ENCODE measurements at regions not wholly inside any gene's neighbourhood (a gene's known extent, or its start where the extent isn't known, plus 50 kb on each side); places are given as distances from the start of the nearest gene placed in this dataset.
"Not testable (repeated sequence)": the region's sequence is repeated elsewhere in the genome, so short reads cannot be mapped to it uniquely, and the experiment has no call there.

DNA sequence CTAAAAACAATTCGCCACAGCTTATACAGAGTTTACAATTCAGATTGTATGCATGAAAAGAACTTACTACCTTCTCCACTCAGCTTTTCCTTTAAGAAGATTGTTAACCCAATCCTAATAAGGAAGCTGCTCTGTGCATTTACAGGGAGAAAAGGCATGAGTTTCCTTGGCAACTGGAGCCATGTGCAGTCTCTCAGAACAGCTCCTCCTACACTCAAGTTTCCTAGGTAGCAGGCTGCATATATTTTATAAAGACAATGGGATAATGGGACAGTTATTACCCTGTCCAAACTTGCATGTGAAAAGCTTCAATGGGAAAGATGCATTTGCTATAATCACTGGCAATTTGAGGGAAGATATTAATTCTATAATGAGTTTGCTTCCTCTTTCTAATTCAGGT lies 125.5 kb upstream of the TRPC4 start:
- H3K4me3 Mint-ChIP-seq = no peak overlapping the region
- ATAC-seq (no peak), DNase-seq (ENCODE audit: low spot score in 2 of 2) (no peak)
- no peak overlapping the region for H3K27ac Mint-ChIP-seq
- no peaks in the 10 kb centered on the region for H3K4me1 Mint-ChIP-seq
- H3K36me3 Mint-ChIP-seq = no peaks in the 10 kb centered on the region
- H3K9me3 Mint-ChIP-seq = peaks cover 6% of the 10 kb centered on the region

DNA sequence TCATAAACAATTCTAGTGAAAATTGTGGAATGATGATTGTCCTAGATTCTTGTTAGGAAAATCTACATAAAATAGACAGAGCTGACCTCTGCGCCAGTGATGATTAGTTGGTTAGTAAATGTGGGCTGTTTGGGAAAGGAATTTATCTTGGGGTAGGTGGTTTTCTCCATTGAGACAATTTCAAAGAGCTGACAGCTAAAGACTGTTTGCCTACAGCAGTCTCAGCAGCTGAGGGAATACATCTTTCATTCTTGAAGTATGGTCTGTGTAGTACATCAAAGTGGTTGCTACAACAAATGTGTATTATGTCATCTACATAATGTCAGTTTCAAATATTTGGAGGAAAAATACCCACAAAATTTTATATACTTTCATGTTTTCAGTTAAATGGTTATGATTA lies 117.2 kb upstream of the TRPC4 start:
- Mint-ChIP-seq H3K9me3 (peaks cover 12% of the 10 kb centered on the region), H3K4me1 (no peaks in the 10 kb centered on the region), H3K4me3 (no peak overlapping the region), H3K27ac (no peak overlapping the region), H3K36me3 (no peaks in the 10 kb centered on the region)
- DNase-seq (ENCODE audit: low spot score in 2 of 2) (no peak), ATAC-seq (no peak)

DNA sequence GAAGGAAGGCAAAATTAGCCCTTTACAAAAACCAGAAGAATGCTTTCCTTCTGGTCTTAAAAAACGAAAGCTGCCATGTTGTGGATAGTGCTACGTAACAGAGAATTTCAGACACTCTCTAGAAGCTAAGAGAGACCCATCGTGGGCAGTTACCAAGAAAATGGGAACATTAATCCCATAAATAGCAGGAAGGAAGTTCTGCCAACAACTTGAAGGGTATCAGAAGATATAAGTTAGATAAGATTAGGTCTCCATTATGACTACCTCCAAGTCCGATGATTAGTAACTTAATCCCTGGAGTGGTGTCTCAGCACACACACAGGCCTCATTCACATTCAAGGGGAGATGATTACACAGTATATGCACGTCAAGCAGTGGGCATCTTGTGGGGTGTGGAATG lies 115.7 kb upstream of the TRPC4 start:
- Mint-ChIP-seq H3K4me3 (no peak overlapping the region), H3K9me3 (peaks cover 10% of the 10 kb centered on the region), H3K36me3 (no peaks in the 10 kb centered on the region), H3K27ac (no peak overlapping the region), H3K4me1 (no peaks in the 10 kb centered on the region)
- no peak for DNase-seq (ENCODE audit: low spot score in 2 of 2)
- no peak for ATAC-seq

DNA sequence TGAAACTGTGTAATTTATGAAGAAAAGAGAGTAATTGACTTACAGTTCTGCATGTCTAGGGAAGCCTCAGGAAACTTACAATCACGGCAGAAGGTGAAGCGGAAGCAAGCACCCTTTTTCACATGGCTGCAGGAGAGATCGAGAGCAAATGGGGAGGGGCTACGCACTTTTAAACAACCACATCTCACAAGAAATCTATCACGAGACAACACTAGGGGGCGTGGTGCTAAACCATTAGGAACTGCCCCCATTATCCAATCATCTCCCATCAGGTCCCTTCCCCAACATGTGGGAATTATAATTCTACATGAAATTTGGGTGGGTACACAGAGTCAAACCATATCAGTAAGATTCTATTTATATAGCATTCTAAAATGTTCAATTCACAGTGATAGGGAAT lies 114.8 kb upstream of the TRPC4 start:
- ATAC-seq (no peak), DNase-seq (ENCODE audit: low spot score in 2 of 2) (no peak)
- no peak overlapping the region for H3K27ac Mint-ChIP-seq
- H3K36me3 Mint-ChIP-seq = no peaks in the 10 kb centered on the region
- H3K4me3 Mint-ChIP-seq = no peak overlapping the region
- H3K4me1 Mint-ChIP-seq = no peaks in the 10 kb centered on the region
- peaks cover 7% of the 10 kb centered on the region for H3K9me3 Mint-ChIP-seq

DNA sequence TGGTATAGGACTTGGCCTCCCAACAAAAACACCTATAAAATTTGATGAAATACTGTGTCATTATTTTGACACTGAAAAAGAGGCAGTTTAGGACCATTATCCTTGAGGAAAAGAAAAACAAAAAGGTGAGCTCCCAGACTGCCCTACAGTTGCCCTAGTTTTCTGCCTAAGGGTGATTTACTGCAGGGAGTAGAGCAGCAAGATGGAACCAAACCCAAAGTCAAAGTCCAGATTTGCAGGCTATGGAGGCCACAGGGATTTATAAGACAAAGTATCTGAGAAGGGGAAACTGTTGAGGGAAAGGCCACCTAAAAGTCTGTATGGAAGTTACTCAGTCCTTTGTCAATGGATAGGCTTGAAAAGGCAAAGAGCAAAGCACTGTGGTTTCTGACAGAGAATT lies 112.4 kb upstream of the TRPC4 start:
- no peaks in the 10 kb centered on the region for H3K4me1 Mint-ChIP-seq
- H3K36me3 Mint-ChIP-seq = no peaks in the 10 kb centered on the region
- ATAC-seq (no peak), DNase-seq (ENCODE audit: low spot score in 2 of 2) (no peak)
- H3K9me3 Mint-ChIP-seq = peaks cover 14% of the 10 kb centered on the region
- H3K27ac Mint-ChIP-seq = no peak overlapping the region
- no peak overlapping the region for H3K4me3 Mint-ChIP-seq

DNA sequence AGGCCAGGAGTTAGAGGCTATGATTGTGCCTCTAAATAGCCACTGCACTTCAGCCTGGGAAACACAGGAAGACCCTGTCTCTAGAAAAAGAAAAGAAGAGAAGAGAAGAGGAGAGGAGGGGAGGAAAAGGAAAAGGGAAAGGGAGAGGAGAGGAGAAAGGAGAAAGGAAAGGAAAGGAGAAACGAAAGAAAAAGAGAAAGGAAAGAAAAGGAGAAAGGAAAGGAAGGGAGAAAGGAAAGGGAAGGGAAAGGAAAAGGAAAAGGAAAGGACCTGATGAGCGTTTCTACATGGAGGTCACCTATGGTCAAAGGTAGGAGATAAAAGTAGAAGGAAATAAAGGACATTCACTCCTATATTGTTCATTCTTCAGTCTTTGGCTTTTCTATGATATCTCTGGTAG lies 109.1 kb upstream of the TRPC4 start:
- ATAC-seq (no peak), DNase-seq (ENCODE audit: low spot score in 2 of 2) (no peak)
- Mint-ChIP-seq H3K4me3 (no peak overlapping the region), H3K27ac (no peak overlapping the region), H3K9me3 (peaks cover 7% of the 10 kb centered on the region), H3K36me3 (no peaks in the 10 kb centered on the region), H3K4me1 (no peaks in the 10 kb centered on the region)

DNA sequence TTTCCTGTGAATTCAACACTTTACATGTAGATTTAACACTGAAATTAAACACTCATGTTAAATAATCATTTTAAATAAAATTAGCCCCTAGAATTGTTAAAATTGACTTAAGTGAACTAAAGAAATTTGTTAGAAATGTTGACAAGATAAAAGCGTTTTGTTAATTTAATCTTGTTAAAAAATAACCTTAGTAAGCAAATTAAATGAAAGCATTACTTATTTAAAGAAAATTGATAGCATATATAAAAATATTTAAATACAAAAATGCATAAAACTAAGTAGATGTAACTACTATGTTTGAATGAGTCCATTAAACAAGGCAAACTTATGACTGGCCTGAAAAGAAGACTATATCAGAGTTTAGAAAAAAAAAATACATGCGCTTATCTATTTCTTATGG lies 99.0 kb upstream of the TRPC4 start:
- Mint-ChIP-seq H3K27ac (no peak overlapping the region), H3K9me3 (peaks cover 23% of the 10 kb centered on the region), H3K4me3 (no peak overlapping the region), H3K4me1 (no peaks in the 10 kb centered on the region), H3K36me3 (no peaks in the 10 kb centered on the region)
- DNase-seq (ENCODE audit: low spot score in 2 of 2) = no peak
- ATAC-seq = no peak

DNA sequence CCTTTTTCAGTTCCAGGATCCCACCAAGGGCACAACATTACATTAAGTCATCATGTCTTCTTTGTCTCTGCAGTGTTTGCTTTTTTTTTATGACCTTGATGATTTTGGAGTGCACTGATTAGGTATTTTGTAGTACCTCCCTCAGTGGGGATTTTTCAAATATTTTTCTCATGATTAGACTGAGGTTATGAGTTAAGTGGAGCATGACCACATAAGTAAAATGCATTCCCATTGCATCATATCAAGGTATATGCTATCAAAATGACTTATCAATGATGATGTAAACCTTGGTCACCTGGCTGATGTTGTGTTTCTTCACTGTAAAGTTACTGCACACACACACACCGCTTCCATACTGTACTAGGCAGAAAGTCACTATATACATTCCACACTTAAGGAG lies 96.7 kb upstream of the TRPC4 start:
- ATAC-seq (no peak), DNase-seq (ENCODE audit: low spot score in 2 of 2) (no peak)
- H3K36me3 Mint-ChIP-seq = no peaks in the 10 kb centered on the region

DNA sequence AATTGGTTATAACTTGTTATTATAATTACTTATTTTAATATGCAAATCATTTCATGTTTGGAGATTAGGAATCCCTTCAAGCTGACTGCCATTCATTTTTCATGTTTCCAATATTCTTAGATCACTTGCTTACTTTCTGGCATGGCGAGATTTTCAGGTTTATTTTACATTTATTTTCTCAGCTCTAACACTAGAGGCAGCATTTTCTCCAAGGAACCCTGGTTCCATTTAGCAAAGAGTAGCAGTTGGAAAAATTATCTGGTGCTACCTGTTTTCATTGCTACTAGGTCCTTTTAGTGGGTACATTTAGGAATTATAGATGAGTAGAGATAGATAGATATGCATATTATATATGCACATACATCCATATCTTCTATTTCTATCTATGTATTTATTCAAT lies 90.9 kb upstream of the TRPC4 start:
- ATAC-seq (no peak), DNase-seq (ENCODE audit: low spot score in 2 of 2) (no peak)
- Mint-ChIP-seq H3K9me3 (peaks cover 8% of the 10 kb centered on the region), H3K36me3 (no peaks in the 10 kb centered on the region), H3K4me1 (no peaks in the 10 kb centered on the region), H3K4me3 (no peak overlapping the region), H3K27ac (no peak overlapping the region)

More for the DNA sequence above, 96.7 kb upstream of the TRPC4 start:
- no peaks in the 10 kb centered on the region for H3K4me1 Mint-ChIP-seq
- H3K4me3 Mint-ChIP-seq = no peak overlapping the region
- H3K9me3 Mint-ChIP-seq = peaks cover 14% of the 10 kb centered on the region
- H3K27ac Mint-ChIP-seq = no peak overlapping the region

DNA sequence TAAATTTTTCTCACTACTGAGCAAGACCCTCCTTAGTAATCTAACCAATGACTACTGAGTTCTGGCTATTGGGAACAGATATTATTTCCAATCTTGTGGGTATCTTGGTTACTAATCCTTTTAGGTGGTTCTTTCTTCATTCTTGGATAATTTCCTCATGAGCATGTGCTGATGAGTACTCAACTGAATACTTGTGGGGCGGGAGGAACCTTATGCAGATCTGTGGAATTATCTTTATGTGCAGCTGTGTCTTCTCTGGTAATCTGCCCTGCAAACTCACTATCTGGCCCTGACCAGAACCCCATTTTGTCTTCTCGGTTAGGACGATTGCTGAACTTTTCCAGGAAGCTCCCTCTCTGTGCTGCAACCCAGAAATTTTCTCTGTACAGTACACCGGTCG lies 89.7 kb upstream of the TRPC4 start:
- no peak for DNase-seq (ENCODE audit: low spot score in 2 of 2)
- Mint-ChIP-seq H3K4me3 (no peak overlapping the region), H3K9me3 (peaks cover 8% of the 10 kb centered on the region), H3K36me3 (no peaks in the 10 kb centered on the region), H3K4me1 (no peaks in the 10 kb centered on the region), H3K27ac (no peak overlapping the region)
- ATAC-seq = no peak

DNA sequence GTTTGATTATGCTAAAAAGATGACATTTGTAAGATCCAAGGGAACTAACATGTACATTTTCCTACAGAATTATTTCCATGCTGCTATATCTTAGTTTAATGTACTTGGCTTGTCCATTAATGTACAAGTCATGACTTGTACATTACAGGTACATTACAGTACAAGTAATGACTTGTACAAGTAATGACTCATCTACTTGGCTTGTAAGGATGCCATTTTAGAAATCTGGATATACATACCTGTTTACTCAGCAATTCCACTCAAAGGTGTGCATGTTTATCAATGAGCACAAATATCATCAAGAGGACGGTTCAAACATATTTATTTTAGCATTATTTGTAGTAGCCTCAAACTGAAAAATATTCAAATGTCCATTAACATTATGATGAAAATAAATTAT lies 87.0 kb upstream of the TRPC4 start:
- no peak overlapping the region for H3K27ac Mint-ChIP-seq
- peaks cover 4% of the 10 kb centered on the region for H3K9me3 Mint-ChIP-seq
- no peak overlapping the region for H3K4me3 Mint-ChIP-seq
- ATAC-seq = no peak
- H3K4me1 Mint-ChIP-seq = no peaks in the 10 kb centered on the region
- DNase-seq (ENCODE audit: low spot score in 2 of 2) = no peak
- H3K36me3 Mint-ChIP-seq = no peaks in the 10 kb centered on the region

DNA sequence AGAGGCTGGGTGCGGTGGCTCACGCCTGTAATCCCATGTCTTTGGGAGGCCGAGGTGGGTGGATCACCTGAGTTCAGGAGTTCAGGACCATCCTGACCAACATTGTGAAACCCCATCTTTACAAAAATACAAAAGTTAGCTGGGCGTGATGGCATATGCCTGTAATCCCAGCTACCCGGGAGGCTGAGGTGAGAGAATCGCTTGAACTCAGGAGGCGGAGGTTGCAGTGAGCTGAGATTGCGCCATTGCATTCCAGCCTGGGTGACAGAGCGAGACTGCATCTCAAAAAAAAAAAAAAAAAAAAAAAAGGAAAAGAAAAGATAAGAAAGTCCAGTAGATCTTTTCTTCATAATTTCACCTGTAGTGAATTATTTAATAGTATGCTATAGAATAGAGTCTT lies 85.0 kb upstream of the TRPC4 start:
- H3K27ac Mint-ChIP-seq; H3K4me1 Mint-ChIP-seq; H3K36me3 Mint-ChIP-seq; H3K4me3 Mint-ChIP-seq; H3K9me3 Mint-ChIP-seq; DNase-seq (ENCODE audit: low spot score in 2 of 2); ATAC-seq: not testable (repeated sequence)

DNA sequence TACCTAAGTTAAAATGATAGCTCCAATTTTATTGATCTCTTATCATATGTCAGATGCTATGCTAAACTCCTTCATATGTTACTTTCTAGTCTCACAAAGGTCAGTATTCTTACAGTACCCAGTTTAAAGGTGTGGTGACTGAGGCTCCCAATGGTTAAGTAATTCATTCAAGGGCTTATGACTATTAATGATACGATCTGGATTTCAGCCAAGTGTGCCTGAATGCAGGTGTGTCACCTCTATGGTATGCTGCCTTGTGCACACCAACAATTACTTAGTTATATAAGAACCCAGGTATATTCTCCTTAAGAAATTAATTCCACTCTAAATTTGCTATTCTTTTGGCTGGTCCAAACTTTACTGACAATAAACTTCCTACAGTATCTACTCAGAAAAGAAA lies 84.6 kb upstream of the TRPC4 start:
- ATAC-seq (no peak), DNase-seq (ENCODE audit: low spot score in 2 of 2) (no peak)
- Mint-ChIP-seq H3K36me3 (no peaks in the 10 kb centered on the region), H3K4me3 (no peak overlapping the region), H3K27ac (no peak overlapping the region), H3K4me1 (no peaks in the 10 kb centered on the region), H3K9me3 (peaks cover 2% of the 10 kb centered on the region)

DNA sequence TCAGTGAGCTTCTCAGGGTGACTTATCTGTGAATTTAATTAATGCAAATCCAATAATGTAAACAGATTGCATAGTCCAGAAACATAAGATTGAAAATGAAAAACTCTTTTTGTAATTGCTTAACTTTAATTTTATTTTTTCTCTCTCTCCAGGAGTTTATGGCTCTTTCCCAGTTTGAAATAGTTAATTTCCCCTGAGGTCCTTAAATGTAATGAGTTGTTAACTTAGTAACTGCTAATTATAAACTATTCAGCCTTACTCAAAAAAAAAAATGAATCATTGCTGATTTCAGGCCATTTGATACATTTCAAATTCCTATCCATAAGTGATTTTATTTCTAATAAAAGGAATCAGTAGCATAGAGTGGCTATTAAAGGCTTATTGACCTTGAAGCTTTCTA lies 84.1 kb upstream of the TRPC4 start:
- Mint-ChIP-seq H3K9me3 (peaks cover 4% of the 10 kb centered on the region), H3K27ac (no peak overlapping the region), H3K4me1 (no peaks in the 10 kb centered on the region), H3K36me3 (no peaks in the 10 kb centered on the region), H3K4me3 (no peak overlapping the region)
- DNase-seq (ENCODE audit: low spot score in 2 of 2) = no peak
- ATAC-seq = no peak

DNA sequence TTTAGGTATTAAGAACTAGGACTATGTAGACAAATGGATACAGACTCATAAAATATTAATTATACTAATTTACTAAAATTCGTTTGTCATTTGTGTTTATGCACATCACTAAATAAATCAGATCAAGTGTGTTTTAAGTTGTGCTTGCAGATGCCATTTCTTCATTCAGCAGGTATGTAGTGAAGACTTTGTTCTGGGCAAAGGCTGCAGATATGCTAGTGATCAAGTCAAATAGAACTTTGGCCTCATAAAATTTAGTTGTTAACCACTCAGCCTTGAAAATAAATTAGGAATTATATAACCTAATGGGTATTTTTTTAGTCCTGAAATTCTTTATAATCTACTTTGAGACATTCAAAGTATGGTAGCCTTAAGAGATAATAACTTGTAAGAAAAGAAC lies 80.4 kb upstream of the TRPC4 start:
- H3K9me3 Mint-ChIP-seq = peaks cover 13% of the 10 kb centered on the region
- DNase-seq (ENCODE audit: low spot score in 2 of 2) (no peak), ATAC-seq (no peak)
- no peaks in the 10 kb centered on the region for H3K36me3 Mint-ChIP-seq
- H3K27ac Mint-ChIP-seq = no peak overlapping the region
- no peaks in the 10 kb centered on the region for H3K4me1 Mint-ChIP-seq
- no peak overlapping the region for H3K4me3 Mint-ChIP-seq

DNA sequence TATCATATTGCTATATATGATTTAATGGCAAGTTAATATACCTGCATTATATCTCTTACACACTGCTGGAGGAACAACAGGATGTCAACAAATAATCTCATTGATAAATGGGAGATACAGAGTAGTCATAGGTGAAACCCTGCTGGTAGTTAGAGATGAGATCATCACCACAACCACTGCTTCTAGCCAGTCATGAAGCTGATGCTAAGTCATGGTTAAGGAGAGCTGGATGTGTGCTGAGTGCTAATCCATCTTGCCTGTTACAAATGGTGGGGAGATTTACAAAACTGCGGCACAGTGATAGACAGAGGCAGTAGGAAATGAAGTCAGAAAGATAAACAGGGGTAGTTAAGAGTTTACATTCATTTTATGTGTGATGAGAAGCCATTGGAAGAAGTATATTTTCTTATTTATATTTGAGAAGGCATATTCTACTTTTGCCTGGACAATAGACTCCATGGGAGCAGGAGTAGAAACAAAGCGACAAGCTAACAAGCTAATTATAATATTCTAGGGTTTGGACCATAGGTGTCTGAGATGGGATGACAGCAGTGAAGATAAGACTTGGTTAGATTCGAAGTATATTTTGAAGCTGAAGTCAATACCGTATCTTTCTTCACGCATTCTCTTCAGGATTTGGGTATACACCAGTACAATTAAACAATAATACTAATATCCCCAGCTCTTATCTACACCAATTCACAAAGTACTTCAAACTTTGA lies 78.0 kb upstream of the TRPC4 start:
- no peak for ATAC-seq
- Mint-ChIP-seq H3K4me1 (no peaks in the 10 kb centered on the region), H3K36me3 (no peaks in the 10 kb centered on the region)

More for the DNA sequence above, 78.0 kb upstream of the TRPC4 start:
- DNase-seq (ENCODE audit: low spot score in 2 of 2) = no peak
- Mint-ChIP-seq H3K4me3 (no peak overlapping the region), H3K27ac (no peak overlapping the region), H3K9me3 (peaks cover 13% of the 10 kb centered on the region)
